ENCODE measurements at regions not wholly inside any gene's neighbourhood (a gene's known extent, or its start where the extent isn't known, plus 50 kb on each side); places are given as distances from the start of the nearest gene placed in this dataset.

DNA sequence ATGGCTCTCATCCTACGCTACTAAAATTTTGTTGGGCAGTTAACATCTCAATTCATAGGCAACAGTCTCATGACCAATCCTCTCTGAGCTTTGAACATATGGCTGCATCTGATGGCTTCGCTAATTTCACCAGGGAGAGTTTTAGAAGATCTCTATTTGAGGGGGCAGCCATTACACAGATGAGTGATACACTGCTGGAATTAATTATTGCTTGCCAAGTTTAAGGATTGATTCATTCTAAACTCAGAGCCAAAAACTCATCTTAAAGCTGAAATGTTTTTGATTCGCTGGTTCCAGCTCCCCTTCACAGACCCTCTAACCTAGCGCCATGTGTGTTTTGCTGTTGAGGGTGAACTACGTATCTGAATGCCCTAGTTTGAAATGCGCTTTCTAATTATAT lies 519.9 kb upstream of the WWC1 start:
- TF ChIP-seq, protein P1, sequence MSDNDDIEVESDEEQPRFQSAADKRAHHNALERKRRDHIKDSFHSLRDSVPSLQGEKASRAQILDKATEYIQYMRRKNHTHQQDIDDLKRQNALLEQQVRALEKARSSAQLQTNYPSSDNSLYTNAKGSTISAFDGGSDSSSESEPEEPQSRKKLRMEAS (IDR thresholded peaks at IDR 0.05; ENCODE audit: low read depth, low read length) = no peak
- TF ChIP-seq, protein P2, sequence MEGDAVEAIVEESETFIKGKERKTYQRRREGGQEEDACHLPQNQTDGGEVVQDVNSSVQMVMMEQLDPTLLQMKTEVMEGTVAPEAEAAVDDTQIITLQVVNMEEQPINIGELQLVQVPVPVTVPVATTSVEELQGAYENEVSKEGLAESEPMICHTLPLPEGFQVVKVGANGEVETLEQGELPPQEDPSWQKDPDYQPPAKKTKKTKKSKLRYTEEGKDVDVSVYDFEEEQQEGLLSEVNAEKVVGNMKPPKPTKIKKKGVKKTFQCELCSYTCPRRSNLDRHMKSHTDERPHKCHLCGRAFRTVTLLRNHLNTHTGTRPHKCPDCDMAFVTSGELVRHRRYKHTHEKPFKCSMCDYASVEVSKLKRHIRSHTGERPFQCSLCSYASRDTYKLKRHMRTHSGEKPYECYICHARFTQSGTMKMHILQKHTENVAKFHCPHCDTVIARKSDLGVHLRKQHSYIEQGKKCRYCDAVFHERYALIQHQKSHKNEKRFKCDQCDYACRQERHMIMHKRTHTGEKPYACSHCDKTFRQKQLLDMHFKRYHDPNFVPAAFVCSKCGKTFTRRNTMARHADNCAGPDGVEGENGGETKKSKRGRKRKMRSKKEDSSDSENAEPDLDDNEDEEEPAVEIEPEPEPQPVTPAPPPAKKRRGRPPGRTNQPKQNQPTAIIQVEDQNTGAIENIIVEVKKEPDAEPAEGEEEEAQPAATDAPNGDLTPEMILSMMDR (IDR thresholded peaks at IDR 0.05; ENCODE audit: low read depth, low read length) = no peak

All from NB4 (cell line).